Skeletal muscle tissue (tissue), 3 donors: ENCODE measurements at regions not wholly inside any gene's neighbourhood (a gene's known extent, or its start where the extent isn't known, plus 50 kb on each side); places are given as distances from the start of the nearest gene placed in this dataset.

ENCODE experiments used
- H3K27ac ChIP-seq: one replicate; pipeline ENCODE4 v1.7.0; 2013; ENCODE audit warnings: mild to moderate bottlenecking, low read depth, low read length, inconsistent platforms
- H3K27me3 ChIP-seq, 3 donors: one replicate each; pipeline ENCODE4 v1.7.0; 2013; ENCODE audit warnings: low read length in 3 of 3; ENCODE audit not compliant: control insufficient read depth in 3 of 3, insufficient read depth in 3 of 3
- H3K36me3 ChIP-seq, 3 donors: one replicate each; pipeline ENCODE4 v1.7.0; 2013; ENCODE audit warnings: low read length in 3 of 3; ENCODE audit not compliant: control insufficient read depth in 3 of 3, insufficient read depth in 3 of 3
- H3K4me1 ChIP-seq, 3 donors: one replicate each; pipeline ENCODE4 v1.7.0; 2013; ENCODE audit warnings: low read length in 3 of 3, mild to moderate bottlenecking in 3 of 3; ENCODE audit not compliant: control insufficient read depth in 3 of 3, insufficient read depth in 3 of 3
- H3K4me3 ChIP-seq, 3 donors: one replicate each; pipeline ENCODE4 v1.7.0; 2013; ENCODE audit warnings: low read length in 3 of 3
- H3K9ac ChIP-seq, 3 donors: one replicate each; pipeline ENCODE4 v1.7.0; 2013; ENCODE audit warnings: low read length in 3 of 3, mild to moderate bottlenecking in 3 of 3, moderate library complexity in 2 of 3, low read depth in 1 of 3
- H3K9me3 ChIP-seq, 3 donors: one replicate each; pipeline ENCODE4 v1.7.0; 2013; ENCODE audit warnings: low read length in 3 of 3; ENCODE audit not compliant: control insufficient read depth in 3 of 3
- donor health status: Osteomylitis.

DNA sequence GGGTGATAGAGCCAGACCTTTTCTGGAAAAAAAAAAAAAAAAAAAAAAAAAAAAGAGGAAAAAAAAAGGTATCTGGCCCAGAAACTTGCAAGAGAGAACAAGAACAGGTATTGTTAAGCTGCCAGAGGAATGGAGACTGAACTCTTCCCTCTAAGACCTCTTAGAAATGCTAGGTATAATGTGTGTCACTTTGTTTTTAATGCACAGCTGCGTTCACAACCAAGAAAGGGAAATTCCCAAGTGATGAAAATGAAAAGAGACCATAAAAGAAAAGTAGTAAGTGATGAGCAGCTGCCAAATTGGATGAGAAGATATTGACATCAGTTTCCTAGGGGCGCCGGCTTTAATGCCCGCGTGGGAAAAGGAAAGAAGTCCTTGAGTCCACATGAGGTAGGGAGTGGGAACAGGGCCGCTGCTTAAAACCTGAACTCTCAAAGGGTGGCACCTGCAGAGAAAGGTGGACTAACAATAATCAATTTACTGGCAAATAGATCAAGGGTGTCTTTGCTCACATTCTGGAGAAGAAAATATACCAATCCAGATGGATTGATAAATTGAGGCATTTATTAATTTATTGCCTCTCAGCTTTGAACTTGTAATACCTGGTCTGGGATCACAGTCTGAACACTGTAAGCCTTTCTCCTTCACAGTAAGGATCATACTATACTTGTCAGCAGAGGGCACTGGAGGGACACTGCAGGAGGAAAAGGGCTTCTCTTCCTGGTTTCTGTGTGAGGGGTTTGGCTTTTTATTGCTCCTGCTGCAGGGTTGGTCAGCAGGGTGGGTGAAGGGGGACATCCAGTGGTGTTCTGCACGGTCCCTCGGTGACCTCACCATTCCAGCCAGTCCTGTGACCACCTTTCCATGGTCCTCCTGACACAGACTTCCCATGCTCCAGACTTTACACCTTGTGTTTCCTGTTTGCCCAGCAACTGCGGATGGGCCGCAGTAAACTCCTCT is 131.6 kb downstream of the AQP9 start:
- Histone ChIP-seq H3K9ac (no peak overlapping the region), H3K27ac (no peak overlapping the region), H3K36me3 (no peaks in the 10 kb centered on the region), H3K9me3 (no peaks in the 10 kb centered on the region), H3K4me3 (no peak overlapping the region), H3K4me1 (no peaks in the 10 kb centered on the region), H3K27me3 (no peaks in the 10 kb centered on the region)

- Histone ChIP-seq H3K36me3 (no peaks in the 10 kb centered on the region), H3K9ac (no peak overlapping the region), H3K27me3 (no peaks in the 10 kb centered on the region), H3K27ac (no peak overlapping the region), H3K9me3 (no peaks in the 10 kb centered on the region), H3K4me3 (no peak overlapping the region), H3K4me1 (no peaks in the 10 kb centered on the region)
Measured at GRCh38 chr15:58271410-58271809, 133.2 kb downstream of the AQP9 start.

DNA sequence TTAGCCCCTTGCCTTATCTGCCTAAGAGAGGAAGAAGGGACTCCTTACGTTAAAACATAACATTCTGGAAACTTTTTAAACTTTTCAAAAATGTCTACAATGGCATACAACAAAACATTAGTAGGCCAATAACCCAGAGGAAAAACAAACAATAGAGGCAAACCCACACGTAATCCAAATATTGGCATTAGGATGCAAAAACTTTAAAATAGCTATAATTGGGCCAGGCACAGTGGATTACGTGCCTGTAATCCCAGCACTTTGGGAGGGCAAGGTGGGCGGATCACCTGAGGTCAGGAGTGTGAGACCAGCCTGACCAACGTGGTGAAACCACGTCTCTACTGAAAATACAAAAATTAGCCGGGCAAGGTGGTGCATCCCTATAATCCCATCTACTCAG is 134.9 kb downstream of the AQP9 start:
- no peaks in the 10 kb centered on the region for H3K9me3 ChIP-seq
- no peak overlapping the region for H3K4me3 ChIP-seq
- no peaks in the 10 kb centered on the region for H3K36me3 ChIP-seq
- no peaks in the 10 kb centered on the region for H3K4me1 ChIP-seq
- no peak overlapping the region for H3K27ac ChIP-seq
- H3K27me3 ChIP-seq: no peaks in the 10 kb centered on the region
- no peak overlapping the region for H3K9ac ChIP-seq

GRCh38 chr15:58274885-58275284 is 136.7 kb downstream of the AQP9 start:
- Histone ChIP-seq H3K9me3 (no peaks in the 10 kb centered on the region), H3K27ac (no peak overlapping the region), H3K4me3 (no peak overlapping the region), H3K36me3 (no peaks in the 10 kb centered on the region), H3K4me1 (no peaks in the 10 kb centered on the region), H3K9ac (no peak overlapping the region), H3K27me3 (no peaks in the 10 kb centered on the region)

DNA sequence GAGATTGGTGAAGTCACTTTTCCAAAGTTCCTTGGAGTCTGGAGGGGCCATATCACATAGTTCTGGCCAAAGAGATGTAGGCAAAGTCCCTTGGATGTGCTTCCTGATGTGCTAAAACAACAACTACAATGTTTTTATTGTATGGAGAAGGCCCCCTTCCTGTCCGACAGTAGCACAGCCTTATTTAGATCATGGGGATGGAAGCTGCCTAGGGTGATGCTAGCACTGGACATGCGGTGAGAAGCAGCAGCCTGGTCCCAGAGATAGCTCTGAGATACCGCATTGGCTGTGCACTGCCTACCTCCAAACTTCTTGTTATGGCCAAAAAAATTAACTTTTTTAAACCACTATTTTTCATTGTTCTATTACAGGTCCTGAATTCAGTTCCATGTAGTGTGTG is 137.6 kb downstream of the AQP9 start:
- H3K36me3 ChIP-seq: no peaks in the 10 kb centered on the region
- H3K27ac ChIP-seq: no peak overlapping the region
- no peaks in the 10 kb centered on the region for H3K27me3 ChIP-seq
- H3K9ac ChIP-seq: no peak overlapping the region
- H3K9me3 ChIP-seq: no peaks in the 10 kb centered on the region
- no peak overlapping the region for H3K4me3 ChIP-seq
- H3K4me1 ChIP-seq: no peaks in the 10 kb centered on the region

GRCh38 chr15:58276924-58277323 is 138.7 kb downstream of the AQP9 start:
- Histone ChIP-seq H3K27me3 (no peaks in the 10 kb centered on the region), H3K4me1 (no peaks in the 10 kb centered on the region), H3K9ac (no peak overlapping the region), H3K9me3 (no peaks in the 10 kb centered on the region), H3K4me3 (no peak overlapping the region), H3K27ac (no peak overlapping the region), H3K36me3 (no peaks in the 10 kb centered on the region)

GRCh38 chr15:58277333-58277732 is 139.2 kb downstream of the AQP9 start:
- Histone ChIP-seq H3K9ac (no peak overlapping the region), H3K27ac (no peak overlapping the region), H3K4me1 (no peaks in the 10 kb centered on the region)

GRCh38 chr15:58279106-58279505 is 140.9 kb downstream of the AQP9 start:
- Histone ChIP-seq H3K27ac (no peak overlapping the region), H3K9me3 (no peaks in the 10 kb centered on the region), H3K4me3 (no peak overlapping the region), H3K4me1 (no peaks in the 10 kb centered on the region), H3K9ac (no peak overlapping the region), H3K27me3 (no peaks in the 10 kb centered on the region), H3K36me3 (no peaks in the 10 kb centered on the region)

More at GRCh38 chr15:58277333-58277732, 139.2 kb downstream of the AQP9 start:
- Histone ChIP-seq H3K9me3 (no peaks in the 10 kb centered on the region), H3K4me3 (no peak overlapping the region), H3K27me3 (no peaks in the 10 kb centered on the region), H3K36me3 (no peaks in the 10 kb centered on the region)

DNA sequence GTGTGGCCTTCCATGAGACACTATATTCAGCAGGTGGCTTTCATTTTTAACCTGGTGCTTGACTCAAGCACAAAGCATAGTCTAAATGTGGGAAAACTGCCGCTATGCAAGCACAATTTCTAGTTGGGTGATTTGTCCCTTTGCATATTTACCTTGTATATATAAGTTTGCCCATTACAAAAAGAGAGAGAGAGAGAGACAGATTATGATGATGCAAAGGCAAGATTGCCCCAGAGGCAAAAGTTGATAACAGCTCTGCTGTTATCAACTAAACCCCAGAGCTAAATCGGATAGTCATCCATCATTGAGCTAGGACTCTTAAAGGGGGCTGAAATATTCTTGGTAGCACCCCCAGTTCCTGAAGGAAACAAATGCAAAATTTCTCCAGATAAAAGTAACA is 141.5 kb downstream of the AQP9 start:
- Histone ChIP-seq H3K27ac (no peak overlapping the region), H3K4me3 (no peak overlapping the region), H3K9me3 (no peaks in the 10 kb centered on the region), H3K27me3 (no peaks in the 10 kb centered on the region), H3K4me1 (no peaks in the 10 kb centered on the region), H3K36me3 (no peaks in the 10 kb centered on the region), H3K9ac (no peak overlapping the region)

- no peak overlapping the region for H3K9ac ChIP-seq
- H3K27ac ChIP-seq: no peak overlapping the region
- no peaks in the 10 kb centered on the region for H3K36me3 ChIP-seq
- no peak overlapping the region for H3K4me3 ChIP-seq
- H3K9me3 ChIP-seq: no peaks in the 10 kb centered on the region
- no peaks in the 10 kb centered on the region for H3K4me1 ChIP-seq
- H3K27me3 ChIP-seq: no peaks in the 10 kb centered on the region
Measured at GRCh38 chr15:58282060-58282708, 144.0 kb downstream of the AQP9 start.
